Hematopoietic multipotent progenitor cell treated with erythropoietin and hydrocortisone succinate and interleukin-3 and kit ligand, for 17 days (in vitro differentiated cells): ENCODE measurements at regions not wholly inside any gene's neighbourhood (a gene's known extent, or its start where the extent isn't known, plus 50 kb on each side); places are given as distances from the start of the nearest gene placed in this dataset.

Source experiments
- DNase-seq: peaks from one replicate; pipeline ENCODE4 v3.0.0-alpha.2; 2015; ENCODE audit warnings: low spot score

- DNase-seq = no peak
Observed at GRCh38 chr5:130243641-130244040, 339.4 kb downstream of the CHSY3 start.

- DNase-seq = no peak
Observed at GRCh38 chr5:130237721-130238120, 333.5 kb downstream of the CHSY3 start.
